HEK293 (cell line): ENCODE measurements at regions not wholly inside any gene's neighbourhood (a gene's known extent, or its start where the extent isn't known, plus 50 kb on each side); places are given as distances from the start of the nearest gene placed in this dataset.

Experiments
- CTCF ChIA-PET: fragments of 350-600 bp; formaldehyde crosslinking; extraction: SDS; loops from one replicate; lab custom pipeline; 2021; ENCODE audit warnings: antibody characterized with exemption; lab: Yijun Ruan, JAX
- POLR2A ChIA-PET: fragments of 300-600 bp; formaldehyde crosslinking; extraction: SDS; loops from one replicate; lab custom pipeline; 2020; ENCODE audit warnings: antibody characterized with exemption, inconsistent platforms; lab: Yijun Ruan, JAX
- H3K27ac ChIP-seq: fragments of 200-500 bp; sonication (Bioruptor generic); 2 replicates; pipeline ENCODE4 v1.5.1; 2014; ENCODE audit warnings: low read depth, low read length, control low read depth, inconsistent platforms; ENCODE audit errors: extremely low read depth
- H3K36me3 ChIP-seq, 2 experiments: fragments of 200-500 bp in 1 of 2; sonication (Bioruptor generic) in 1 of 2; 1 replicate in 1 of 2; 2 replicates in 1 of 2; pipeline ENCODE4 v1.5.1; 2014 to 2017; ENCODE audit warnings: inconsistent platforms in 2 of 2, low read length in 2 of 2; ENCODE audit not compliant: control insufficient read depth in 2 of 2, insufficient read depth in 1 of 2
- H3K4me1 ChIP-seq: fragments of 200-500 bp; sonication (Bioruptor generic); 2 replicates; pipeline ENCODE4 v1.5.1; 2014; ENCODE audit warnings: mild to moderate bottlenecking, low read length, inconsistent platforms; ENCODE audit not compliant: control insufficient read depth, insufficient read depth
- H3K4me3 ChIP-seq: 2 replicates; pipeline ENCODE4 v1.5.1; 2011; ENCODE audit warnings: low read depth, mild to moderate bottlenecking, control low read depth, low read length, moderate library complexity
- H3K9me3 ChIP-seq: fragments of 200-500 bp; sonication (Bioruptor generic); 2 replicates; pipeline ENCODE4 v1.5.1; 2014; ENCODE audit warnings: low read depth, low read length, inconsistent platforms; ENCODE audit not compliant: control insufficient read depth, insufficient read depth
- BCL11B ChIP-seq: fragments of 450-650 bp; formaldehyde crosslinking; IDR thresholded peaks from 2 replicates; pipeline ENCODE4 v1.5.1; 2016; ENCODE audit warnings: low read depth, missing biosample characterization, missing genetic modification characterization
- GLI2 ChIP-seq: fragments of 450-650 bp; formaldehyde crosslinking; IDR thresholded peaks from 2 replicates; pipeline ENCODE4; 2017; ENCODE audit warnings: missing biosample characterization, missing genetic modification characterization, low read depth, borderline replicate concordance
- IKZF3 ChIP-seq: fragments of 450-650 bp; IDR thresholded peaks from 2 replicates; pipeline ENCODE4 v1.5.0; 2018; ENCODE audit warnings: missing biosample characterization, mild to moderate bottlenecking, missing genetic modification characterization, moderate library complexity
- MEIS1 ChIP-seq: sonication (generic); formaldehyde crosslinking; IDR thresholded peaks from 2 replicates; pipeline ENCODE4 v1.8.1; 2022; ENCODE audit warnings: missing genetic modification reagents, mild to moderate bottlenecking, borderline replicate concordance
- PRDM2 ChIP-seq: fragments of 450-650 bp; formaldehyde crosslinking; IDR thresholded peaks from 2 replicates; pipeline ENCODE4 v1.5.1; 2016; ENCODE audit warnings: missing biosample characterization, missing genetic modification characterization, borderline replicate concordance
- ZNF10 ChIP-seq: fragments of 450-650 bp; formaldehyde crosslinking; IDR thresholded peaks from 2 replicates; pipeline ENCODE4 v1.5.1; 2017; ENCODE audit warnings: missing biosample characterization, missing genetic modification characterization
- ZNF114 ChIP-seq: fragments of 450-650 bp; formaldehyde crosslinking; IDR thresholded peaks from 2 replicates; pipeline ENCODE4 v1.5.0; 2017; ENCODE audit warnings: missing biosample characterization, missing genetic modification characterization
- ZNF280C ChIP-seq: fragments of 450-650 bp; formaldehyde crosslinking; IDR thresholded peaks from 2 replicates; pipeline ENCODE4 v1.5.1; 2016; ENCODE audit warnings: missing biosample characterization, missing genetic modification characterization
- ZNF426 ChIP-seq: fragments of 450-650 bp; formaldehyde crosslinking; IDR thresholded peaks from 2 replicates; pipeline ENCODE4 v1.5.1; 2017; ENCODE audit warnings: missing biosample characterization, missing genetic modification characterization, mild to moderate bottlenecking, inconsistent platforms, moderate library complexity
- ZNF48 ChIP-seq: fragments of 450-650 bp; formaldehyde crosslinking; IDR thresholded peaks from 2 replicates; pipeline ENCODE4 v1.5.1; 2016; ENCODE audit warnings: missing biosample characterization, missing genetic modification characterization
- ZNF529 ChIP-seq: fragments of 450-650 bp; formaldehyde crosslinking; IDR thresholded peaks from 2 replicates; pipeline ENCODE4 v1.5.1; 2017; ENCODE audit warnings: missing genetic modification characterization, missing biosample characterization; ENCODE audit not compliant: insufficient replicate concordance
- ZNF560 ChIP-seq: fragments of 450-650 bp; formaldehyde crosslinking; IDR thresholded peaks from 2 replicates; pipeline ENCODE4 v1.5.1; 2017; ENCODE audit warnings: missing biosample characterization, missing genetic modification characterization, borderline replicate concordance
- ZNF626 ChIP-seq: fragments of 450-650 bp; sonication (Bioruptor Pico); formaldehyde crosslinking; IDR thresholded peaks from 2 replicates; pipeline ENCODE4 v1.5.1; 2018; ENCODE audit warnings: missing biosample characterization, missing genetic modification characterization, inconsistent platforms
- ZNF658 ChIP-seq: fragments of 450-650 bp; formaldehyde crosslinking; IDR thresholded peaks from 2 replicates; pipeline ENCODE4; 2016; ENCODE audit warnings: missing biosample characterization, missing genetic modification characterization
- ZNF704 ChIP-seq: fragments of 450-650 bp; formaldehyde crosslinking; IDR thresholded peaks from 2 replicates; pipeline ENCODE4 v1.5.1; 2016; ENCODE audit warnings: missing biosample characterization, missing genetic modification characterization
- ZNF768 ChIP-seq: fragments of 450-650 bp; formaldehyde crosslinking; IDR thresholded peaks from 2 replicates; pipeline ENCODE4 v1.5.1; 2018; ENCODE audit warnings: missing biosample characterization, mild to moderate bottlenecking, missing genetic modification characterization
- ZXDB ChIP-seq: fragments of 450-650 bp; formaldehyde crosslinking; IDR thresholded peaks from 2 replicates; pipeline ENCODE4 v1.5.1; 2016; ENCODE audit warnings: missing biosample characterization, missing genetic modification characterization

- no peak for TF ChIP-seq PRDM2
- no peak for TF ChIP-seq ZNF768
- no peak for TF ChIP-seq ZNF426 (tag by site-specific recombination)
- no peak for TF ChIP-seq ZNF48 (tag by site-specific recombination)
These were observed 68.6 kb upstream of the PELI1 start (continued) for GRCh38 chr2:64212801-64213321.

GRCh38 chr2:64213532-64214275 lies 69.5 kb upstream of the PELI1 start:
- Histone ChIP-seq H3K4me1 (peaks cover 4% of the 10 kb centered on the region; the same call in 1 of the 2 replicates), H3K36me3 (no peaks in the 10 kb centered on the region), H3K4me3 (no peak overlapping the region), H3K9me3 (no peaks in the 10 kb centered on the region), H3K27ac (no peak overlapping the region)
- ChIA-PET POLR2A (no interaction called here), CTCF (no interaction called here)
- TF ChIP-seq ZNF114 (no peak), ZNF704 (tag by site-specific recombination) (no peak), ZNF658 (no peak), GLI2 (no peak), ZNF626 (tag by site-specific recombination) (no peak), ZNF10 (no peak), IKZF3 (tag by site-specific recombination) (no peak), ZNF529 (tag by site-specific recombination) (no peak), ZXDB (tag by site-specific recombination) (no peak), BCL11B (tag by site-specific recombination) (no peak), MEIS1 (CRISPR knock-in tag) (no peak), ZNF280C (no peak), ZNF560 (no peak)
